ENCODE measurements at regions not wholly inside any gene's neighbourhood (a gene's known extent, or its start where the extent isn't known, plus 50 kb on each side); places are given as distances from the start of the nearest gene placed in this dataset.
"Not testable (repeated sequence)": the region's sequence is repeated elsewhere in the genome, so short reads cannot be mapped to it uniquely, and the experiment has no call there.

DNA sequence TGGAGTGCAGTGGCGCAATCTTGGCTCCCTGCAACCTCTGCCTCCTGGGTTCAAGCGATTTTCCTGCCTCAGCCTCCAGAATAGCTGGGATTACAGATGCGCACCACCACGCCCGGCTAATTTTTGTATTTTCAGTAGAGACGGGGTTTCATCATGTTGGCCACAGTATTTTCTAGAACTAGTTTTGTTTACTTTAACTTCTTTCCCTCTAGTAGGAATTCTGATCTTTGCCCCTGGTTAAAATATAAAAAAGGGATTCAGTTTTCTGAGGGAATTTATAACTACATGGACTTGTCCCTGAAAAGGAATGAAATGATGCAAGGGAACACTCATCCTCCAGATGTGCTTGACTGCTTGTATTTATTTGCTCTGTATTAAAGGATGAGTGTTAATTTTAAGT is 628.9 kb downstream of the ETNK1 start:
- DNase-seq (ENCODE audit: low spot score), result not testable (repeated sequence)

- no peak for DNase-seq (ENCODE audit: low spot score)
Measured at GRCh38 chr12:23259558-23259957, 634.6 kb downstream of the ETNK1 start.

GRCh38 chr12:23262670-23263069 is 637.7 kb downstream of the ETNK1 start:
- DNase-seq (ENCODE audit: low spot score), result no peak

- DNase-seq (ENCODE audit: low spot score), result no peak
Measured at GRCh38 chr12:23277831-23278230, 652.9 kb downstream of the ETNK1 start.

GRCh38 chr12:23281295-23281694 is 656.3 kb downstream of the ETNK1 start:
- DNase-seq (ENCODE audit: low spot score), result no peak

- no peak for DNase-seq (ENCODE audit: low spot score)
Measured at GRCh38 chr12:23282701-23283100, 657.7 kb downstream of the ETNK1 start.

- DNase-seq (ENCODE audit: low spot score), result not testable (repeated sequence)
Measured at GRCh38 chr12:23285764-23286530, 661.0 kb downstream of the ETNK1 start.

GRCh38 chr12:23290627-23291330 is 658.7 kb downstream of the SOX5 start:
- DNase-seq (ENCODE audit: low spot score), result no peak

DNA sequence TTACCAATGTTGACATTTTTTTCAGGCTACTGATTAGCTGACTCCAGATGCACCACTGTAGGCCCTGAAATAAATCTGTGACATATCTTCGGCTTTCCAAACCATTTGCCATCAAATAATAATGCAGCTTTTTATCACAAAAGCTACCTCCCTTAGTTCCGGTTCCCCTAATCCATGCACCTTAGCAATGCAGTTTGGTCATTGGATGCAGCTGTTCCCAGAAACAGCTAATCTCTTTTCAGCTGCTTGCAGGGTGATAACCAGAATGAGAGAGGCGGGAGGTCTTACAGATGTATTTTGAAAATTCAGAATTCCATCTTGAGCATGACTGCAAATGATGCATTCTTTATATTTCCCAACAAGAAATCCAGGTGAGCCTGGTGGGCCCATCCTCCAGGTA is 646.2 kb downstream of the SOX5 start:
- no peak for DNase-seq (ENCODE audit: low spot score)

GRCh38 chr12:23303821-23304220 is 645.6 kb downstream of the SOX5 start:
- DNase-seq (ENCODE audit: low spot score), result no peak

DNA sequence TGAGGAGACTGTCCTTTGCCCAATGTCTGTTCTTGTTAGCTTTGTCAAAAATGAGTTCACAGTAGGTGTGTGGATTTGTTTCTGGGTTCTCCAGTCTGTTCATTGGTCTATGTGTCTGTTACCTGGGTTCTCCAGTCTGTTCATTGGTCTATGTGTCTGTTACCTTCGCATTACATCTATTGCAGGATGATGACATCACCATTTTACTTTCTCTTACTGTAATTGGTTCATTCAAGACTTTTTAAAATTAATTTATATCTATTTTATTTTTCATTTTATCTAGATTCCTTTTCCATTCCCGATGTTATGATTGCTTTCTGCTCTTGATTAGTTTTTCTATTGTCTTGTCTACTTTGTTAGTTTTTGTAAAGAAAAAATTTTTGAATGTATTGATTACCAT is 615.5 kb downstream of the SOX5 start:
- DNase-seq (ENCODE audit: low spot score), result no peak

- DNase-seq (ENCODE audit: low spot score), result no peak
Measured at GRCh38 chr12:23335593-23335992, 613.9 kb downstream of the SOX5 start.

DNA sequence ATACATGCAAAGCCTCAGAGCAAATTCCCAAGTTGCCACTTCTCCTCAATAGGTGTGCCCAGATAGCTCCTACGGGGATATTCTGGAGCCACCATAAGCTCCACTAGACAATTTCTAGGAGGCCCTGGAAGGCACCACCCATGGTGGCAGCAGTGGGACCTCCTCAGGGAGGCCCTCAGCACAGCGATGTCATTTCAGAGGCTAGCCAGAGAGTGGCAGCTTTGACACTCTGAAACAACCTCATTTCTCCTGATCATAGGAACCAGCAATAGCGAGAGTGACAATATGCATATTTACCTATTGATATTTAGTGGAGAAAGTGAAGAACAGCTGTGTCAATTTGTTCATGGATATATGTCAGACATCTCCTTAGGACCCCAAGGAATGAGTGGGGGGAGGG is 612.3 kb downstream of the SOX5 start:
- no peak for DNase-seq (ENCODE audit: low spot score)

- DNase-seq (ENCODE audit: low spot score), result no peak
Measured at GRCh38 chr12:23340351-23340750, 609.1 kb downstream of the SOX5 start.

- no peak for DNase-seq (ENCODE audit: low spot score)
Measured at GRCh38 chr12:23342407-23342806, 607.1 kb downstream of the SOX5 start.

- no peak for DNase-seq (ENCODE audit: low spot score)
Measured at GRCh38 chr12:23349564-23349963, 599.9 kb downstream of the SOX5 start.

DNA sequence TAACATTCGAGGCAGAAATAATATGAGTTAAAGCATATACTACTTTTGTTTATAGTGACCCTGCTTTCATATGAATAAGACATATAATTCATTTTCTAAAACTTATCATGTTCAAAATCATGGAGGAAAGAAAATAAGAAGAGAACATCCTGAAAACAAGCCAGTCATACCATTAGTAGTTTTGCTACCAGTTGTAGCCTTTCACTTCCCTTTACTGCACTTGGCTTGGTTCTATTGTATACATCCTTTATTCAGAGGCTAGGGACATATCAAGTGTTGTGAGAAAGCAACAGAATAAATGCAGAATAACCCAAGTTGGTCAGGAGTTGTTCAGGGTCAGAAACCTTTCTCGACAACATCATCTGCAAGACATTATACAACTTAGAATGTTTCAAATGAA is 598.7 kb downstream of the SOX5 start:
- DNase-seq (ENCODE audit: low spot score), result no peak

DNA sequence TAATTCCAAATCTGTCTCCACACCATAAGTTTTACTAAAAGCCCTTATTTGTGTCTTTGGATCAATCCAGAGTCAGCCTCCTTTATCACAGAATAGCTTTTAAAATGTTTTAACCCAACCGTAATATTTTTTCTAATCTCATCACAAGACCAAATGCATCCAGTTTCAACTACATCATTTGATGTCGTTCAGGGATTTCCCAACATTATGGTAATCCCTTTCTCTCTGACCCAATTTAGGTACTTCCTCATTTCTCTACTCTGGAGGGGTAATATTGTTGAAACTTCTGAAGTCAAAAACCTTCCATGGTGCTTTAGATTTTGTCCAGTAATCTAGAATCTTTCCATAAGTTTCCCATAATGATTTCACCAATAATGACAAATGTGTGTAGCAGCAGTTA is 596.8 kb downstream of the SOX5 start:
- DNase-seq (ENCODE audit: low spot score), result no peak

DNA sequence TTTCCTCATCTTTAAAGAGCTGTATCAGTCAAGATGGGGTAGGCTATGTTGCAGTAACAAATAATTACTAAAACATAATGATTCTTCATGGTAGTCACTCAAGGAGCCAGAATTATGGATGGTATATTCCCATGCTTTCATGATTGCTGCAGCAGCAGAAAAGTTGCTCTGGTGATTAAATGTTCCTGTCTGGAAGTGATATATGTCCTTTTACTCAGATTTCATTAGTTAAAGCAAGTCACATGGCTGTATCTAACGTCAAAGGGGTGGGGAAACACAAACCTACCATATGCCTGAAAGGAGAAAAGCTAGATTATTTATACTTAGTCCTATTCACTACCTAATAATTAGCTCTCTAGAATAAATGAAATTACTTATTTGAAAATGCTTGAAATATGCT is 594.7 kb downstream of the SOX5 start:
- DNase-seq (ENCODE audit: low spot score), result no peak

- DNase-seq (ENCODE audit: low spot score), result no peak
Measured at GRCh38 chr12:23356440-23356839, 593.0 kb downstream of the SOX5 start.

GRCh38 chr12:23356927-23357708 is 592.4 kb downstream of the SOX5 start:
- no peak for DNase-seq (ENCODE audit: low spot score)

- DNase-seq (ENCODE audit: low spot score), result no peak
Measured at GRCh38 chr12:23359975-23360701, 589.3 kb downstream of the SOX5 start.

All from AG20443 (cell line).